Heart left ventricle (tissue), 16 donors: ENCODE measurements at regions not wholly inside any gene's neighbourhood (a gene's known extent, or its start where the extent isn't known, plus 50 kb on each side); places are given as distances from the start of the nearest gene placed in this dataset.

Source experiments
- ATAC-seq, 4 donors: fragments of 200-7000 bp; cut with Tn5 transposase; one replicate each; pipeline ENCODE4 v1.9.1; 2020 to 2022; ENCODE audit warnings: moderate library complexity in 4 of 4, mild to moderate bottlenecking in 3 of 4, moderate number of reproducible peaks in 1 of 4
- DNase-seq, 5 donors: peaks; one replicate each; pipeline ENCODE4 v3.0.0-alpha.2; 2020
- H3K27ac ChIP-seq, 12 donors: fragments of 200-600 bp; sonication (generic) in 4 of 12; one replicate each; pipeline versions ENCODE4 v1.5.0 to v1.8.0; 2016 to 2022; ENCODE audit warnings: mild to moderate bottlenecking in 2 of 12
- H3K27me3 ChIP-seq, 9 donors: fragments of 200-600 bp; sonication (generic) in 2 of 9; one replicate each; pipeline versions ENCODE4 v1.5.1 to v1.8.0; 2016 to 2022; ENCODE audit warnings: mild to moderate bottlenecking in 3 of 9
- H3K36me3 ChIP-seq, 9 donors: fragments of 200-600 bp; sonication (generic) in 2 of 9; one replicate each; pipeline versions ENCODE4 v1.5.0 to v1.8.0; 2018 to 2022; ENCODE audit warnings: mild to moderate bottlenecking in 2 of 9
- H3K4me1 ChIP-seq, 12 donors: fragments of 200-600 bp; sonication (generic) in 4 of 12; one replicate each; pipeline versions ENCODE4 v1.5.0 to v1.8.0; 2016 to 2022; ENCODE audit warnings: mild to moderate bottlenecking in 3 of 12
- H3K4me3 ChIP-seq, 12 donors: fragments of 200-600 bp; sonication (generic) in 4 of 12; one replicate each; pipeline versions ENCODE4 v1.5.0 to v1.8.0; 2017 to 2022; ENCODE audit warnings: mild to moderate bottlenecking in 9 of 12, moderate library complexity in 4 of 12
- H3K9me3 ChIP-seq, 12 donors: fragments of 200-600 bp; sonication (generic) in 4 of 12; one replicate each; pipeline versions ENCODE4 v1.5.0 to v1.8.0; 2016 to 2022; ENCODE audit warnings: mild to moderate bottlenecking in 1 of 12
- CTCF ChIP-seq, 12 donors: fragments of 200-600 bp; sonication (generic) in 4 of 12; IDR thresholded peaks; one replicate each; pipeline versions ENCODE4 v1.5.0 to v1.8.0; 2018 to 2022; ENCODE audit warnings: antibody characterized with exemption in 12 of 12, mild to moderate bottlenecking in 5 of 12
- POLR2A ChIP-seq, 2 donors: fragments of 450-650 bp; IDR thresholded peaks; one replicate each; pipeline ENCODE4 v1.6.1; 2017; ENCODE audit warnings: antibody characterized with exemption in 2 of 2, mild to moderate bottlenecking in 2 of 2, moderate library complexity in 2 of 2
- WGBS, 4 donors: extraction: QIAGEN DNeasy Blood & Tissue Kit in 2 of 4; methylation state at CpG; one replicate each; pipeline versions ENCODE4 v1.1.5 to v1.1.7; 2013 to 2018; 5-methylcytosine and 5-hydroxymethylcytosine counted together
- intact Hi-C, 10 donors: fragments of 100-400 bp; cut with DNase I; formaldehyde crosslinking; loops; one replicate each; pipeline versions ENCODE4 v1.11.1 to v1.14.2; 2022
- donor health status: ischemic (EF 13 %, LVEDD 7.1; RV severe dilation, severe dysfunction).
- donor health status: healthy with polysubstance abuse.
- donor health status: DM: no; HTN: yes; CAD: no.
- donor health status: DM: no; HTN: no; CAD: no.
- donor health status: ischemic (EF 25% LVEDD 6.9; RV normal size, moderate dysfunction).
- donor health status: ischemic (EF 25% LVEDD 5.7; RV mildly dilated, moderate dysfunction).
- donor health status: healthy.
- donor health status: DM: yes; HTN: yes; CAD: no.
- donor health status: ischemic (EF 35%, LVEDD 5.7; RV mildly dilated, moderate dysfunction).
- donor health status: nonischemic (EF 11% LVEDD 7.7; RV severe dilation, severe dysfunction).
- donor health status: DM: yes; HTN: yes; CAD: no.
- donor health status: PGD.
- donor health status: ischemic (EF 29% LVEDD 5.4; RV normal size, mild dysfunction).
- donor health status: nonischemic (EF 23%, LVEDD 6.1; RV moderate dilation, normal function).

- Histone ChIP-seq H3K9me3 (no peaks in the 10 kb centered on the region), H3K36me3 (no peaks in the 10 kb centered on the region), H3K4me1 (no peaks in the 10 kb centered on the region), H3K27ac (no peak overlapping the region), H3K4me3 (no peak overlapping the region), H3K27me3 (peaks cover 0 to 4% (median 0%) of the 10 kb centered on the region in 9 donors)
- ATAC-seq (no peak), DNase-seq (no peak)
- WGBS, 4 donors = 79 to 84% (median 80%) methylated on average over 11 of the region's 11 CpGs
- intact Hi-C loops = no loop called here
- TF ChIP-seq CTCF (IDR thresholded peaks at IDR 0.05) = no peak
Measured at GRCh38 chr6:19983374-19983773, 146.2 kb downstream of the ID4 start.

GRCh38 chr6:19986691-19987438 is 149.7 kb downstream of the ID4 start:
- 82 to 90% (median 87%) methylated on average over 2 of the region's 2 CpGs for WGBS, 4 donors
- Histone ChIP-seq H3K36me3 (no peaks in the 10 kb centered on the region), H3K27ac (no peak overlapping the region), H3K9me3 (no peaks in the 10 kb centered on the region), H3K27me3 (peaks cover 0 to 7% (median 0%) of the 10 kb centered on the region in 9 donors), H3K4me1 (no peaks in the 10 kb centered on the region), H3K4me3 (no peak overlapping the region)
- ATAC-seq = no peak
- no peak for TF ChIP-seq CTCF (IDR thresholded peaks at IDR 0.05)
- no peak for TF ChIP-seq POLR2A (IDR thresholded peaks at IDR 0.05)
- no peak for DNase-seq
- intact Hi-C loops = no loop called here

GRCh38 chr6:19988555-19988954 is 151.4 kb downstream of the ID4 start:
- H3K9me3 ChIP-seq = no peaks in the 10 kb centered on the region
- peaks cover 0 to 16% (median 0%) of the 10 kb centered on the region in 9 donors for H3K27me3 ChIP-seq
- no peak overlapping the region for H3K4me3 ChIP-seq
- no peaks in the 10 kb centered on the region for H3K36me3 ChIP-seq
- intact Hi-C loops = no loop called here
- H3K27ac ChIP-seq = no peak overlapping the region
- WGBS, 4 donors = 4 to 7% (median 7%) methylated on average over 3 of the region's 3 CpGs
- no peaks in the 10 kb centered on the region for H3K4me1 ChIP-seq
- TF ChIP-seq CTCF (IDR thresholded peaks at IDR 0.05) (no peak), POLR2A (IDR thresholded peaks at IDR 0.05) (no peak)
- DNase-seq = no peak
- no peak for ATAC-seq

GRCh38 chr6:19991176-19991575 is 154.0 kb downstream of the ID4 start:
- whole genome bisulfite sequencing, 4 donors = 46 to 53% (median 49%) methylated on average over 3 of the region's 3 CpGs
- no peaks in the 10 kb centered on the region for H3K9me3 ChIP-seq
- DNase-seq (no peak), ATAC-seq (no peak)
- peaks cover 0 to 21% (median 0%) of the 10 kb centered on the region in 9 donors for H3K27me3 ChIP-seq
- H3K4me3 ChIP-seq = no peak overlapping the region
- H3K36me3 ChIP-seq = no peaks in the 10 kb centered on the region
- no peak overlapping the region for H3K27ac ChIP-seq
- no peaks in the 10 kb centered on the region for H3K4me1 ChIP-seq
- no peak for TF ChIP-seq CTCF (IDR thresholded peaks at IDR 0.05)
- TF ChIP-seq POLR2A (IDR thresholded peaks at IDR 0.05) = no peak
- intact Hi-C loops = no loop called here
